Right hindlimb (tissue), 1 donor: ENCODE measurements at regions not wholly inside any gene's neighbourhood (a gene's known extent, or its start where the extent isn't known, plus 50 kb on each side); places are given as distances from the start of the nearest gene placed in this dataset.

Source experiments
- DNase-seq: peaks from one replicate; pipeline ENCODE4 v3.0.0-alpha.2; 2018

DNA sequence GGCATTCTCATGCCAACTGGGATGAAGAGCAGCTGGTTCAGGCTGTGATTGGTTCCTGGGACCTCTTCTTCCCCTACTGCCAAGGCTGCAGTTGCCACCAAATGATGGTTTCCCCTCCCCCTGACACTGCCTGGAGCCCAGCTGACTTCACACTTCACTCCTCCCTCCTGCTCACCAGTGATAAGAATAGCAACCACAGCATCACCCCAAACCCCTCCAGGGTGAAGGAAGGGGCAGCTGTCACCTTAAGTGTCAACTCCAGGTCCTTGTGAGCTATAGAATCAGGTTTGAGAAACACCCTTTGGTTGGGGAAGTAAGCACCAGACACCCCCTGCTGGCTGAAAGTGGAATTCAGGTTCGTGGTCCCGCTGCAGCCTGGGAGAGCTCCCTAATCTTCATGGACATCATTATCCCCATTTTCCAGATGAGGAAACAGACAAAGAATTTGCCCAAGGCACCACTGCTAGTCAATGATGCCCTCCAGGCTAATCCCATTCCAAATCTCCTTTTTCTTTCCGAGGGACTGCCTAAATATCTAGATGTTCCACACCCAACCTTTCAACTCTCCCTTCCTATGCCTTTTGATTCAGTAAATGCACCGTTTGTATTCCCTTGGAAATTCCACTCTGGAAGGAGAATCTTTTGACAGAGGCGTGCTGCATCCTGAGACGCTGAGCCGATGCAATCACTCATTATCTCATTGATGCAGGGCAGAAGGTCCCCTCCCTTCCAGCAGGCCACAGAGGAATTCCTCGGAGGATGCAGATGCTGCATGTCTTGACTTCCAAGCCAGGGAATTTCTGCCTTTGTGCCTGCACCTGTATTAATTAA, 50.6 kb upstream of the UQCRFS1 start:
- peak; percentile 58 for DNase-seq

DNA sequence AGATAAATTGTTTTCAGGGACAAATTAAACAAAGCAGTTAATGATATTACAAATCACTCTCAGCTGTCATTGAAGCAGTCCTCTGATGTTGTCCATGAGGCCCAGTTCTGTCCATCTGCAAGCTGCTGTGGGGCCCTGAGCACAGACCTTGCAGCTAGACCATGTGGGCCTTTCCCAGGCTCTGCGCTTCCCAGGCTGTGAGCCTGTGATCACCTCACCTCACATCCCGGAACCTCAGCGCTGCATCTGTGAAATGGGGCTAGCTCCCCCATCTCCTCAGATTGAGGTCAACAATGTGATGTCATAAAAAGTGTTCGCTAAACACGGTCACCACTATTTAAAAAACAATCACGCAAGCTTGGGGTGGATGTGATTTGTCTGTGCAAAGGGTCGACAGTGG, 51.9 kb upstream of the UQCRFS1 start:
- DNase-seq: no peak

- DNase-seq: no peak
Observed at GRCh38 chr19:29265436-29265835, 52.5 kb upstream of the UQCRFS1 start.

- DNase-seq: no peak
Observed at GRCh38 chr19:29266001-29266400, 53.0 kb upstream of the UQCRFS1 start.

DNA sequence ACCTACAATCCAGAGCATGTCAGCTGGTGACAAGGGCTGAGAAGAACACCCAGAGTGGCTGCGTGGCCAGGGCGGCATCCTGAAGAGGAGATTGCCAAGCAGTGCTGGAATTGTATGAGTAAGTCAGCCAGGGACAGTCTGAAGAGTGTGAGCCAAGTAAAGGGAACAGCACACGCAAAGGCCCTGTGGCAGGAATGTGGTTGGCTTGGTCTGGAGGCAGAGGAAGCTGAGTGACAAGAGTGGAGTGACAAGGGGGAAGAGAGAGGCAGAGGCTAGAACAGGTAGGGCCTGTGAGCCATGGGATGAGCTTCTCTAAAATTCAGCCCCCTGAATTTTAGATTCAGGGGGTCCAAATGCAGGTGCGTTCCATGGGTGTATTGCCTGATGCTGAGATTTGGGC, 53.7 kb upstream of the UQCRFS1 start:
- DNase-seq: no peak

DNA sequence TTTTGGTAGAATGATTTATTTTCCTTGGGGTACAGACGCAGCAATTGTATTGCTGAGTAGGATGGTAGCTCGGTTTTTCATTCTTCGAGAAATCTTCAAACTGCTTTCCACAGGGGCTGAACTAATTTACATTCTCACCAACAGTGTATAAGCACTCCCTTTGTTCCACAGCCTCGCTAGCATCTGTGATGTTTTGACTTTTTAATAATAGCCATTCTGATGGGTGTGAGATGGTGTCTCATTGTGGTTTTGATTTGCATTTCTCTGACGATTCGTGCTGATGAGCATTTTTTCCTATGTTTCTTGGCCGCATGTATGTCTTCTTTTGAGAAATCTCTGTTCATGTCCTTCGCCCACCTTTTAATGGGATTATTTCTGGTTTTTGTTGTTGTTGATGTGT, 54.8 kb upstream of the UQCRFS1 start:
- no peak for DNase-seq

DNA sequence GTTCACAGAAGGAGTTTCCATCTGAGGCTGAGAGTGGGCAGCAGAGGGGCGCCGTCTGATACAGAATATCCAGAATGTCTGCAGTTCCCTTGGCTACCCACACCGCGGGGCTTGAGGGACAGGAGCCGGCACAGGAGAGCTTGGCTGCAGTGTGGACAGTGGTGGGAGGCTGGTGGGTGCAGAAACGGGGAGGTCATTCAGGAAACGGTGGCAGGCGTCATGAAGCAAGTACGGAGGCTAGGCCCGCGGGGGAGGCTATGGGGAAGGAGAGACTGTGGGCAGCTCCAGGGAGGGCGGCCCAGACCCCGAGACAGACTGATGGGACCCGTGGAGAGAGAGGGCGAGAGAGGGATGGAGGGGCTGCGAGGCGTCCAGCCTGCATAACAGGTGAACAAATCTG, 55.2 kb upstream of the UQCRFS1 start:
- no peak for DNase-seq

GRCh38 chr19:29268721-29269393, 55.9 kb upstream of the UQCRFS1 start:
- DNase-seq: no peak

GRCh38 chr19:29269641-29270040, 56.7 kb upstream of the UQCRFS1 start:
- no peak for DNase-seq

DNA sequence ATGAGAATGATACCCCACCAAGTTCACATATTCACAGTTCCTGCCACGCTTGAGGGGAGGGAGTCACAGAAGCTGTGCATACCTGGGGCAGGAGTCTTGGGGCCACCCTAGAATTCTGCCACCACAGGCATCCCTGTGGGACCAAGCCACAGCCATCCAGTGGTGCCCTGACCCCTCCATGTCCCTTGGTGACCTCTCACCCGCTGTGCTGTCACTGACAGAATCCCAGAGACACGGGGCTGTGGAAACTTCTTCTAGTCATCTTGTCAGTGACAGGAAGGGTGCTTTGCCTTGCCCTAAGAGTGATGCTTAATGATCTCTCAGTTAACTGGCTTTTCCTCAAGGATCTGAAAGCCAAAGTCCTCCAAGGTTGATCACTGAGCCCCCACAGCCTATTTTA, 58.4 kb upstream of the UQCRFS1 start:
- no peak for DNase-seq

DNA sequence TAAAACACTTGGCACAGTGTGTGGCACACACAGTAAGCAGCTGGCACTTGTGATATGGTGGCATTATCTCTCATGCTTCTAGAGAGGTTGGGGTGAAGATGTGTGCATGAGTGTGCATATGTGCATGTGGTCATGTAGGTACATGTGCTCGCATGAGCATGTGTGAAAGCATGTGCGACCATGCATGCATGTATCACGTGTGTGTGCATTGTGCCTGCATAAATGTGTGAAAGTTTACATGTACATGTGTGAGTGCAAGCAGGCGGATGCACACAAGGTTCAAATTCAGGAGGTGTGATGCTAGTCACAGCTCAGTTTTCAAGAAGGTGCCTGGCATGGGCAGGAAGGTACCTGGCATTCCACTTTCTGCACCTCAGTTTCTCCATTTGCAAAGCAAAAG, 59.0 kb upstream of the UQCRFS1 start:
- no peak for DNase-seq

DNA sequence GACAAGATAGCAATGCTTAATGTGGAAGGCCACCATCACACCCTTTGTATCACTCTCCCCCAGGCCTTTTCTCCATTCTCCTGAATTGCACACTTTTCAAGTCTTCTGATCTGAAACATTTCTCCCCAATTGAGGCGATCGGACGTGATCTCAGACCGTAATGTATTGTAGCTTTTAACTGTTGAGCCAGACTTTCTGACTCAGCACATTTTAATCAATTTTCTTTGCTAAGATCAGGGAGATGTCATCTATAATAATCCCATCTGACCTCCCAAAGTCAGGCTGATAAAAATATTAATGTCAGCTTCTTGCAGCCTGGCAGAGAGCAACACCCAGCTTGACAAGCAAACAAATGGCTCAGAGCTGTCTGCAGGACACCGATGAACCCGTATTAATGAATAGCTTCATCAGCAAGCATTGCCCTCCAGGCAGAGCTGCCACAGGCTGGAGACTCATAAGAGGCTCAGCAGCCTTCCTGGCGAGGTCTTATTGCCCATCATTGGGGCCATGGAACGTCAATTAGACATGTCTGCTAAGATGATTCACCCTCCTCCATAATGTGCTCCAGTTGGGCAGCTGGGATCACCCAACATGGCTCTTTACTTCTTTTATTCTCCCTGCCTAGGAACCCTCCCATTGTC, 60.2 kb upstream of the UQCRFS1 start:
- DNase-seq: no peak

DNA sequence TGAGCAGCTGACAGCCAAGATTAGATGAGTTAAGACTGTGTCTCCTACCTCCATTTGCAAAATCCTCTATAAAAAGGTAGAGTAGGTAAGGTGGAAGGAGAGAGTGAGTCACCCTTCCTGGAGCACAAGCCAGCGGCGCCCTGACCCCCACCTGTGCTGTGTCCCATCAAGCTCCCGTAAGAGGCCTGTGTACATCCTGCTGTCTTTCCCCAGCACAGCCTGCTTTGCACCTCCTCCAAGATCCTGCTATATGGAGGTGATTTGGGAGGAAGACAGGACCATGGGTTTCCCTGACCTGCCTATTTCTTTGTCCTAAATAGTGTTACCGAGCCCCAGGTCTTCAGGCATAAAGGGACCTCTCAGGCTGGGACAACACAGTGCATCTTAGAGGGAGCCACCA, 62.3 kb upstream of the UQCRFS1 start:
- DNase-seq: no peak

- DNase-seq: no peak
Observed at GRCh38 chr19:29277102-29277501, 64.2 kb upstream of the UQCRFS1 start.

DNA sequence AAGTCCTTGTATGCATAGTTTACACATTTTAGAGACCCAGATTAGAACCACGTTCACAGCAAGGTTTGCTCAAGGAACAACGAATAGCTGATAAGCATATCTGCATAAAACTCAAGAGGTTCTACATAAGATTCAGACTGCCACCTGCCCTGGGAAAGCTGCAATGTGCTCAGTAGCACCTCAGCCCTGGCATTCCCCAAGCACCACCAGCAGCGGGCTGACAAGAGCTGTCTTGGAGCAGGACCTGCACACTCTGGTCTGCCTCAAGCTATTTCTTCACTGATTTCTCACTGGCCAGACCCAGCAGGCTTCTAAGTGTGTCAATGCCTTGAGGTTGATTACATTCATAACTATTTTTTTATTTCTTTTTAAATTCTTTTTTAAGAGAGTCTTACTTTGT, 65.8 kb upstream of the UQCRFS1 start:
- DNase-seq: no peak

- DNase-seq: no peak
Observed at GRCh38 chr19:29283366-29283765, 70.4 kb upstream of the UQCRFS1 start.

GRCh38 chr19:29285187-29285687, 72.3 kb upstream of the UQCRFS1 start:
- no peak for DNase-seq

DNA sequence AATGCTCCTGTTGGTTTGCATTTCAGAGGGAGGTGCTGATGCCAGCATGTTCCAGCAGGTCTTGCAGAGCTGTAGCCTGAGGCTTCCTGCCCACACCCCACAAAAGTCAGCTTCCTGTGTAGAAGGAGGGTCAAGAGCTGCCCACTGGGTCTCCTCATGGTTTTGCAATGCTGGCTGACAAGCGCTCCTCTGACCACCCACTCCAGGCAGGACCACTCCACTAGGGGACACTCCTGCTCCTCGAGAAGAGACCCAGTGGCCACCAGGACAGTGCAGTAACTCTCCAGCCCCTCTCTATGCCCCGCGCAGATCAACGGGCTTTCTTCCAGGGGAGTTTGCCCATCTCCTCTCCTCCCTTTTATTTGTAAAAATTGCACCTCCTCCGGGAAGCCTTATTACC, 72.9 kb upstream of the UQCRFS1 start:
- peak; percentile 65 for DNase-seq

- no peak for DNase-seq
Observed at GRCh38 chr19:29287061-29287460, 74.1 kb upstream of the UQCRFS1 start.

DNA sequence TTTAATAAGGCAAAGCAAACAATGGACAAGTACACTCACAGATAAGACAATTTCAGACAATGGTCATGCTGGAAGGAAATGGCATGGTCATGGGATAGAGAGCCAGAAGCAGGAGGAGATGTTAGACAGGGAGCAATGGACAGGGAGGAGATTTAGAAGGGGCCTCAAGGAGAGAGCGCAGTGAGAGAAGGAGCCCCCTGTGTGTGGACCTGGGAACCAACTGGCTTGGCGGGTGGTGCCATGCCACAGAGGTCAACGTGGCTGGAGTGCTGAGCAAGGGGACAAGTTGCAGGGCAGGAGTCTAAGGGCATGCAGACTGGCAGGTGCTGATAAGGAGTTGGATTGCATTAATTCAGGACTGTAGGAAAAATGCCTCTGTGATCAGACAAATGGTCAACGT, 75.3 kb upstream of the UQCRFS1 start:
- no peak for DNase-seq

DNA sequence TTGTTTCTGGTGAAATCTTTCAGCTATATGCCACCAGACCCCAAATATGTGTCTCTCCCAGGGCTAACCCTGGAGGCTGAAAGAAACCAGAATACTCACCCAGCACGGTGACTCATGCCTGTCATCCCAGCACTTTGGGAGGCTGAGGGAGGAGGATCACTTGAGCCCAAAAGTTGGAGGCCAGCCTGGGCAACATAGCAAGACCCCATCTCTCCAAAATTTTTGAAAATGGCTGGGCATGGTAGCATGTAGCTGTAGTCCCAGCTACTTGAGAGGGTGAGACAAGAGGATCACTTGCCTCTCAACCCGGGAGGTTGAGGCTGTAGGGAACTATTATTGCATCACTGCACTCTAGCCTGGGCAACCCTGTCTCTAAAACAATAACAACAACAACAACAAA, 76.1 kb upstream of the UQCRFS1 start:
- no peak for DNase-seq

- DNase-seq: no peak
Observed at GRCh38 chr19:29290853-29291252, 77.9 kb upstream of the UQCRFS1 start.

GRCh38 chr19:29292153-29292552, 79.2 kb upstream of the UQCRFS1 start:
- no peak for DNase-seq

- DNase-seq: no peak
Observed at GRCh38 chr19:29292562-29292961, 79.6 kb upstream of the UQCRFS1 start.
